NCI-H1417 (cell line): ENCODE measurements at regions not wholly inside any gene's neighbourhood (a gene's known extent, or its start where the extent isn't known, plus 50 kb on each side); places are given as distances from the start of the nearest gene placed in this dataset.

Source experiments
- DNase-seq, 3 experiments: peaks; one replicate each; lab custom pipeline; 2025; lab: John Stamatoyannopoulos, UW

- no peak for DNase-seq
Observed at GRCh38 chr1:30819244-30819571, 61.6 kb upstream of the LAPTM5 start.

GRCh38 chr1:30818568-30819243 is 61.1 kb upstream of the LAPTM5 start:
- DNase-seq: no peak

- no peak for DNase-seq
Observed at GRCh38 chr1:30817548-30817947, 60.0 kb upstream of the LAPTM5 start.

DNA sequence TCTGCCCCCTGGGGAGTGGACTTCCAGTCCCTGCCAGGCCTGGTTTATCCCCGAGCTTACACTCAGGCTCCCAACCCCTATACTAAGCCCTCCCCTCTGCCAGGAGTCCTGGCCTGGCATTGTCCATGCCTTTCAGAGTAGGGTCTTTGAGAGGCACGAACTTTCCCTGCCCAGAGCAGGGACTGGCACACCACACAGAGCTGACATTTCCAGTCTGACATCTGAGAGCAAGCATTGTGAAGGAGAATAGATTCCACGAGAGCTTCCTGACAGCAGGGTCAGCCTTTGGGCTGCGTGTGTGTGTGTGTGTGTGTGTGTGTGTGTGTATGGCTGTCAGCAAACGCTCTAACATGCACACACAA is 59.5 kb upstream of the LAPTM5 start:
- DNase-seq: no peak

DNA sequence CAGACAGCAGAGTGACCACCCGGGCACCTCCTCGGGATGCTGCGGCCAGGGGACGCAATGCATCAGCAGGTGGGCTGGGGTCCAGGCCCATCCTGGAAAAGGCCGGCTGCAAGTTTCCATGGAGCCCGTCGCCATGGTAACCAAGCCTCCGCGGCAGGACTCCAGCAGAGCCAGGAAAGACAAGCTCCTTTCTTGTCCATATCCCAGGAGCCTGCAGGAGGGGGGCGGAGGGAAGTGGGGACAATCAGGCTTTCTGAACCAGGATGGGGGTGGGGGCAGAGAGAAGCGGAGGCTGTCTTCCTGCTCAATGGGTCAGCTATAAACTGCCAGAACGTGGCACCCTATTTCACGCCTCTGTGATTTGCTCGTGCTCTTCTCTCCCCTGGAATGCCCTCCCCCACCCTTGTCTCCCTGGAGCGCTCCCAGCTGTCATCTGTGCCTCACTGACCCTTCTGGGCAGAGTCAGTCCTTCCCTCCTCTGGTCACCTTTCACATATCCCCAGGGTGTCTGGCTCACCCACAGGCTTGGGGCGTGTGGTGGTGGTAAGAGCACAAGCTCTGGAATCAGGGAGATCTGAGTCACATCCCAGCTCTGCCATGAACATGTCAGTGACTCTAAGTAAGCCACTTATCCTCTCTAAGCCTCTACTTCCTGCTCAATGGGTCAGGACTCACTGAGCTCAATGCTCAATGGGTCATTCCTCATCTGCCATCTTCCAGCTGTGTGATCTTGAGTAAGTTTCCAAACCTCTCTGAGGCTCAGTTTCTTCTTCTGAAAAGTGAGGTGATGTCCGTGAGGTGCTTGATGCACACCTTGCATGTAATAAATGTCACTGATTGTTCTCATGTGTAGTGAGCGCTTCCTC is 58.9 kb upstream of the LAPTM5 start:
- peak; percentile 49 to 92 (median 78) for DNase-seq

DNA sequence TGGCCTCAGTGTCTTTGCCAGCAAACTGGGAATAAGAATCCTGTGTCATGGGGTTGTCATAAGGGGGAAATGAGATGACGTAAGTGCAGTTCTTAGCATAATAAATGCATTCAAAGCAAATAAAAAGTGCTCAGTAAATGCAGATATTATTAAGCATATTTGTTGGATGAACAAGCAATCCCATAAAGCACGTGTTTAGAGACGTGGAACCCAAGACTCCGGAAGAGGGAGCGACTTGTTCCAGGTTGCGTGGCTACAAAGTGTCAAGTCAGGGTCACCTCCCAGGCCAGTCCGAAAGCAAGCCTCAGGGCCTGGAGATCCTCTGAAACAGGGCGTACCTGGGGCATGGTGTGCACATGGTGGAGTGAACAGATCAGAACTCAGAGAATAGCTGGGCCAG is 58.0 kb upstream of the LAPTM5 start:
- DNase-seq: no peak

GRCh38 chr1:30814292-30814691 is 56.7 kb upstream of the LAPTM5 start:
- no peak for DNase-seq

GRCh38 chr1:30812076-30812475 is 54.5 kb upstream of the LAPTM5 start:
- no peak for DNase-seq

GRCh38 chr1:30811187-30811586 is 53.6 kb upstream of the LAPTM5 start:
- DNase-seq: no peak

DNA sequence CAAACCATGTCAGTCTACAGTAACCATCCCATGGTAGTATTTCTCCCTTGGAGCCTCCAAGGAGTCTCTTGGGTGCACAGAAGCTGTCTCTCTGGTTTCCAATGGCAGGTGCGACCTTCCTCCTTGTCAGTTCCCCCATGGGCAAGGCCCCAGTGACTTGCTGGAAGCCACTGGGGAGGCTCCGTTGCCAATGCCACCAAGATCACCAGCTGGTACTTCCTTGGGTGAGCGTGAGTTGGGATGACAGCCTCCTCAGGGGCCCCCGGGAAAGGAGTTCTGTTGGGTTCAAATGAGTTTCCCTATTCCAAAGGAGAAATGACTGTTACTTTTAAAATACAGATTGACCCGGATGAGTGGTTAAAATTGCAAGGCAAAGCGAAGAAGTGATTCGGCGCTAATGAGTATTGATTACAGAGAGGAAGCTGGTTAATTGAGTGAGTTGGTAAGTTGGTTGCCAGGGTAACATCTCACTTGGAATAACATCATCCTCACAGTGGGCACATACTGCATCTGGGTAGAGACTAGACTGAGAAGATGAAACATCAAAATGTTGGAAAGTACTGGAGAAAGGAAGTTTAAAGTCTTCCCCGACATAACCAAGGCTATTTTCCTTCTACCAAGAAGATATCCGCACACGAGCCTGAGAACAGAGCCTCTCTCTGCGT is 53.0 kb upstream of the LAPTM5 start:
- DNase-seq: no peak

DNA sequence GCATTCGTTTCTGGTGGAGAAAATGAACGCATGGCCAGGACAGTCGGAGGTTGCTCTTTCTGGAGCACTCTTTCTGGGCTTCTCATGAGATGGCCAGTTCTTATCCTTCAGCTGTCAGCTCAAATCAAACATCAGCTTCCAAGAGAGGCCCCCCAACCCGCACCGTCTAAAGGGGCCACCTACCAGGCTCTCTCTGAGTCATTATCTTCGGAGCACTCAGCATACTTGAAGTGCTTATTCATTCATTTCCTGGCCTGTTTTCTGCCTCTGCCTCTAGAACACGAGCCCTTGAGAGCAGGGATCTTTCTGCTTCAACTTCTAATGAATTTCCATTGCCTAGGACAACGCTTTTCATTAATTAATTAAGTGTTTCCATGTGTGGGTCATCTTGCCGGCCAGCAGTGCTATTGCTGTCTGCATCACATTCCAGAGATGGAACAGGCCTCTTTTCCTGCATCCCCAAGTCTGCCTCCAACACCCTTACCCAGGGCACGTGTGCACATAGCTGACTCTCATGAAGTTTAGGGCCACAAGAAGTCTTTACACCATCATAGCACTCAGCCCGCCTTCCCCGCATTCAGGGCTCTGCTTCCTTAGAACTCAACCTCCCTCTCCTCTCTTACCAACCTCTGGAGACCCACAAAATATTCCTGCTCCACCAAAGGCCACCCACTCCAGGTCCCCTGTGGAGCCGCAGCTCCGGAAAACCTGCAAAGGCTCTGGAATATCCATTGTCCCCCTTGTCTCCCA is 52.1 kb upstream of the LAPTM5 start:
- DNase-seq: peak; percentile 24 to 68 (median 43)

GRCh38 chr1:30808067-30808662 is 50.6 kb upstream of the LAPTM5 start:
- no peak for DNase-seq

GRCh38 chr1:30807318-30808066 is 49.9 kb upstream of the LAPTM5 start:
- peak; percentile 75 to 95 (median 81) for DNase-seq
